ENCODE measurements at regions not wholly inside any gene's neighbourhood (a gene's known extent, or its start where the extent isn't known, plus 50 kb on each side); places are given as distances from the start of the nearest gene placed in this dataset.

GRCh38 chr1:38718031-38718430 lies 141.5 kb downstream of the RRAGC start:
- H3K9ac ChIP-seq (ENCODE audit: low read length), result no peak overlapping the region

GRCh38 chr1:38716229-38716628 lies 143.3 kb downstream of the RRAGC start:
- no peak overlapping the region for H3K18ac ChIP-seq (ENCODE audit: low read depth in 1 of 2, low read length in 2 of 2)
- H3K4me3 ChIP-seq (ENCODE audit: insufficient read depth in 1 of 2, low read depth in 1 of 2, low read length in 2 of 2), result no peak overlapping the region
- H4K91ac ChIP-seq (ENCODE audit: low read length), result no peak overlapping the region
- no peak overlapping the region for H2AFZ ChIP-seq (ENCODE audit: low read depth, low read length)
- no peak overlapping the region for H2AK5ac ChIP-seq (ENCODE audit: low read length, severe bottlenecking)
- H3K9ac ChIP-seq (ENCODE audit: low read length), result no peak overlapping the region
- no peak overlapping the region for H2BK12ac ChIP-seq (ENCODE audit: low read length in 2 of 2)
- no peaks in the 10 kb centered on the region for H3K36me3 ChIP-seq (ENCODE audit: control insufficient read depth in 1 of 2, insufficient read depth in 2 of 2, low read depth in 1 of 2, low read length in 2 of 2)
- H2BK5ac ChIP-seq (ENCODE audit: low read depth, low read length, poor library complexity, severe bottlenecking), result no peak overlapping the region
- no peak overlapping the region for H3K27ac ChIP-seq (ENCODE audit: low read length, poor library complexity, severe bottlenecking)
- 50% methylated on average over 1 of the region's 2 CpGs for WGBS
- no peaks in the 10 kb centered on the region for H3K4me1 ChIP-seq (ENCODE audit: control insufficient read depth, insufficient read depth, low read depth, low read length)
- H2BK15ac ChIP-seq (ENCODE audit: low read depth, poor library complexity, severe bottlenecking), result no peak overlapping the region
- H3K4me2 ChIP-seq (ENCODE audit: low read length, poor library complexity, severe bottlenecking), result no peak overlapping the region
- H3K14ac ChIP-seq (ENCODE audit: low read length in 2 of 2), result no peak overlapping the region
- H3K4ac ChIP-seq (ENCODE audit: low read depth in 1 of 2, low read length in 2 of 2), result no peak overlapping the region
- no peaks in the 10 kb centered on the region for H3K79me1 ChIP-seq (replicated peaks; ENCODE audit: low read length, poor library complexity, severe bottlenecking)
- peaks cover 4 to 9% of the 10 kb centered on the region in 2 experiments for H3K27me3 ChIP-seq (ENCODE audit: control insufficient read depth in 1 of 2, insufficient read depth in 1 of 2, low read length in 2 of 2)
- no peak for DNase-seq
- no peak overlapping the region for H4K8ac ChIP-seq (ENCODE audit: low read length)
- no peak overlapping the region for H2BK120ac ChIP-seq (ENCODE audit: low read depth, low read length)
- no peaks in the 10 kb centered on the region for H3K9me3 ChIP-seq (ENCODE audit: control insufficient read depth, low read length)
- H3K23ac ChIP-seq (ENCODE audit: low read length in 2 of 2), result no peak overlapping the region

More at GRCh38 chr1:38718031-38718430, 141.5 kb downstream of the RRAGC start:
- no peak overlapping the region for H2BK5ac ChIP-seq (ENCODE audit: low read depth, low read length, poor library complexity, severe bottlenecking)
- no peaks in the 10 kb centered on the region for H3K36me3 ChIP-seq (ENCODE audit: control insufficient read depth in 1 of 2, insufficient read depth in 2 of 2, low read depth in 1 of 2, low read length in 2 of 2)
- peaks cover 4 to 15% of the 10 kb centered on the region in 2 experiments for H3K27me3 ChIP-seq (ENCODE audit: control insufficient read depth in 1 of 2, insufficient read depth in 1 of 2, low read length in 2 of 2)
- no peak overlapping the region for H2BK12ac ChIP-seq (ENCODE audit: low read length in 2 of 2)
- no peak overlapping the region for H4K91ac ChIP-seq (ENCODE audit: low read length)
- WGBS, result 82% methylated on average over 7 of the region's 8 CpGs
- no peaks in the 10 kb centered on the region for H3K79me1 ChIP-seq (replicated peaks; ENCODE audit: low read length, poor library complexity, severe bottlenecking)
- H3K18ac ChIP-seq (ENCODE audit: low read depth in 1 of 2, low read length in 2 of 2), result no peak overlapping the region
- no peaks in the 10 kb centered on the region for H3K4me1 ChIP-seq (ENCODE audit: control insufficient read depth, insufficient read depth, low read depth, low read length)
- no peak overlapping the region for H2BK15ac ChIP-seq (ENCODE audit: low read depth, poor library complexity, severe bottlenecking)
- no peak overlapping the region for H3K23ac ChIP-seq (ENCODE audit: low read length in 2 of 2)
- H3K27ac ChIP-seq (ENCODE audit: low read length, poor library complexity, severe bottlenecking), result no peak overlapping the region
- no peak overlapping the region for H2AFZ ChIP-seq (ENCODE audit: low read depth, low read length)
- H4K8ac ChIP-seq (ENCODE audit: low read length), result no peak overlapping the region
- no peaks in the 10 kb centered on the region for H3K9me3 ChIP-seq (ENCODE audit: control insufficient read depth, low read length)
- H3K4me2 ChIP-seq (ENCODE audit: low read length, poor library complexity, severe bottlenecking), result no peak overlapping the region
- no peak overlapping the region for H3K14ac ChIP-seq (ENCODE audit: low read length in 2 of 2)
- H2BK120ac ChIP-seq (ENCODE audit: low read depth, low read length), result no peak overlapping the region
- H2AK5ac ChIP-seq (ENCODE audit: low read length, severe bottlenecking), result no peak overlapping the region
- no peak for DNase-seq
- H3K4ac ChIP-seq (ENCODE audit: low read depth in 1 of 2, low read length in 2 of 2), result no peak overlapping the region
- H3K4me3 ChIP-seq (ENCODE audit: insufficient read depth in 1 of 2, low read depth in 1 of 2, low read length in 2 of 2), result no peak overlapping the region

GRCh38 chr1:38715415-38715814 lies 144.2 kb downstream of the RRAGC start:
- no peak overlapping the region for H2BK12ac ChIP-seq (ENCODE audit: low read length in 2 of 2)
- 92% methylated on average over 9 of the region's 9 CpGs for WGBS
- H2BK5ac ChIP-seq (ENCODE audit: low read depth, low read length, poor library complexity, severe bottlenecking), result no peak overlapping the region
- H3K4ac ChIP-seq (ENCODE audit: low read depth in 1 of 2, low read length in 2 of 2), result no peak overlapping the region
- no peaks in the 10 kb centered on the region for H3K79me1 ChIP-seq (replicated peaks; ENCODE audit: low read length, poor library complexity, severe bottlenecking)
- no peak overlapping the region for H4K8ac ChIP-seq (ENCODE audit: low read length)
- H4K91ac ChIP-seq (ENCODE audit: low read length), result no peak overlapping the region
- H3K36me3 ChIP-seq (ENCODE audit: control insufficient read depth in 1 of 2, insufficient read depth in 2 of 2, low read depth in 1 of 2, low read length in 2 of 2), result no peaks in the 10 kb centered on the region
- no peak overlapping the region for H3K4me2 ChIP-seq (ENCODE audit: low read length, poor library complexity, severe bottlenecking)
- no peak overlapping the region for H2BK15ac ChIP-seq (ENCODE audit: low read depth, poor library complexity, severe bottlenecking)
- H3K27me3 ChIP-seq (ENCODE audit: control insufficient read depth in 1 of 2, insufficient read depth in 1 of 2, low read length in 2 of 2), result peaks cover under 1 to 4% of the 10 kb centered on the region in 2 experiments
- H3K4me1 ChIP-seq (ENCODE audit: control insufficient read depth, insufficient read depth, low read depth, low read length), result no peaks in the 10 kb centered on the region
- H3K9me3 ChIP-seq (ENCODE audit: control insufficient read depth, low read length), result no peaks in the 10 kb centered on the region
- H2AFZ ChIP-seq (ENCODE audit: low read depth, low read length), result no peak overlapping the region
- no peak overlapping the region for H3K27ac ChIP-seq (ENCODE audit: low read length, poor library complexity, severe bottlenecking)
- no peak overlapping the region for H3K14ac ChIP-seq (ENCODE audit: low read length in 2 of 2)
- no peak overlapping the region for H3K23ac ChIP-seq (ENCODE audit: low read length in 2 of 2)
- H3K4me3 ChIP-seq (ENCODE audit: insufficient read depth in 1 of 2, low read depth in 1 of 2, low read length in 2 of 2), result no peak overlapping the region
- H3K18ac ChIP-seq (ENCODE audit: low read depth in 1 of 2, low read length in 2 of 2), result no peak overlapping the region
- no peak overlapping the region for H2BK120ac ChIP-seq (ENCODE audit: low read depth, low read length)
- no peak for DNase-seq
- H2AK5ac ChIP-seq (ENCODE audit: low read length, severe bottlenecking), result no peak overlapping the region
- no peak overlapping the region for H3K9ac ChIP-seq (ENCODE audit: low read length)

GRCh38 chr1:38712046-38712445 lies 147.5 kb downstream of the RRAGC start:
- H3K14ac ChIP-seq (ENCODE audit: low read length in 2 of 2), result no peak overlapping the region
- WGBS, result 48% methylated on average over 1 of the region's 1 CpG

More at GRCh38 chr1:38712046-38712445, 147.5 kb downstream of the RRAGC start:
- Histone ChIP-seq H2BK120ac (ENCODE audit: low read depth, low read length) (no peak overlapping the region), H3K23ac (ENCODE audit: low read length in 2 of 2) (no peak overlapping the region), H3K9me3 (ENCODE audit: control insufficient read depth, low read length) (no peaks in the 10 kb centered on the region), H3K79me1 (replicated peaks; ENCODE audit: low read length, poor library complexity, severe bottlenecking) (no peaks in the 10 kb centered on the region), H3K18ac (ENCODE audit: low read depth in 1 of 2, low read length in 2 of 2) (no peak overlapping the region), H3K4me1 (ENCODE audit: control insufficient read depth, insufficient read depth, low read depth, low read length) (no peaks in the 10 kb centered on the region), H2BK15ac (ENCODE audit: low read depth, poor library complexity, severe bottlenecking) (no peak overlapping the region), H3K4me3 (ENCODE audit: insufficient read depth in 1 of 2, low read depth in 1 of 2, low read length in 2 of 2) (no peak overlapping the region), H3K4me2 (ENCODE audit: low read length, poor library complexity, severe bottlenecking) (no peak overlapping the region), H4K91ac (ENCODE audit: low read length) (no peak overlapping the region), H3K4ac (ENCODE audit: low read depth in 1 of 2, low read length in 2 of 2) (no peak overlapping the region), H3K9ac (ENCODE audit: low read length) (no peak overlapping the region), H3K27ac (ENCODE audit: low read length, poor library complexity, severe bottlenecking) (no peak overlapping the region), H2BK5ac (ENCODE audit: low read depth, low read length, poor library complexity, severe bottlenecking) (no peak overlapping the region), H2AFZ (ENCODE audit: low read depth, low read length) (no peak overlapping the region), H2AK5ac (ENCODE audit: low read length, severe bottlenecking) (no peak overlapping the region), H4K8ac (ENCODE audit: low read length) (no peak overlapping the region), H2BK12ac (ENCODE audit: low read length in 2 of 2) (no peak overlapping the region), H3K36me3 (ENCODE audit: control insufficient read depth in 1 of 2, insufficient read depth in 2 of 2, low read depth in 1 of 2, low read length in 2 of 2) (no peaks in the 10 kb centered on the region), H3K27me3 (ENCODE audit: control insufficient read depth in 1 of 2, insufficient read depth in 1 of 2, low read length in 2 of 2) (no peaks in the 10 kb centered on the region)
- DNase-seq, result no peak

Data from mesenchymal stem cell (in vitro differentiated cells and primary cell).